Middle frontal gyrus (tissue), 1 donor: ENCODE measurements at regions not wholly inside any gene's neighbourhood (a gene's known extent, or its start where the extent isn't known, plus 50 kb on each side); places are given as distances from the start of the nearest gene placed in this dataset.
"Not testable (repeated sequence)": the region's sequence is repeated elsewhere in the genome, so short reads cannot be mapped to it uniquely, and the experiment has no call there.

Source experiments
- DNase-seq: peaks from one replicate; pipeline ENCODE4 v3.0.0-alpha.2; 2015; ENCODE audit warnings: low spot score; ENCODE audit errors: extremely low spot score

DNA sequence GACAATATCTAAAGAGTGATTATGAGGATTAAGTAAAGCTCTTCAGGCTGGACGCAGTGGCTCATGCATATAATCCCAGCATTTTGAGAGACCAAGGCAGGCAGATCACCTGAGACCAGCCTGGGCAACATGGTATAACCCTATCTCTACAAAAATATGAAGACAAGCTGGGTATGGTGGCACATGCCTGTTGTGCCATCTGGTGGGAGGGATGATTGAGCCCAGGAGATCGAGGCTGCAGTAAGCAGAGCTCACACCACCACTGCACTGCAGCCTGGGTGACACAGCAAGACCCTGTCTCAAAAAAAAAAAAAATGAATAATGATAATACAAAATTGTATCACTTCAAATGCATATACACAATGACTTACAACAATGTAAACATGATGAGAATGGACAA lies 195.6 kb upstream of the AUTS2 start:
- DNase-seq: no peak

DNA sequence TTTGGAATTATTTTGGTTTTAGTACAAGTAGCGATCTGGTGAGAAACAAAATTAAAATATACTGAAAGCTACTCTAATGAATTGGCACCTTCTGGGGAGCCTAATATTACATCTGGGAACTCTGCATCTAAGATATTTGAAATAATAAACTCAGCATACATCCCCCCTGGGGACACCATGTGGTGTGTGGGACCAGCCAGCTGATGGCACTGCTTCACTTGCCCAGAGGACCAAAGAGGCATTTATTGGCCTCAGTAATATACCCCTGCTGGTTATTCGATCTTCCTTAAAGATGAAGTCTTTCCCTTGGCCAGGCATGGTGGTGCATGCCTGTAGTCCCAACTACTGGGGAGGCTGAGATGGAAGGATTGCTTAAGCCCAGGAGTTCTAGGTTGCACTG lies 195.1 kb upstream of the AUTS2 start:
- DNase-seq: no peak

DNA sequence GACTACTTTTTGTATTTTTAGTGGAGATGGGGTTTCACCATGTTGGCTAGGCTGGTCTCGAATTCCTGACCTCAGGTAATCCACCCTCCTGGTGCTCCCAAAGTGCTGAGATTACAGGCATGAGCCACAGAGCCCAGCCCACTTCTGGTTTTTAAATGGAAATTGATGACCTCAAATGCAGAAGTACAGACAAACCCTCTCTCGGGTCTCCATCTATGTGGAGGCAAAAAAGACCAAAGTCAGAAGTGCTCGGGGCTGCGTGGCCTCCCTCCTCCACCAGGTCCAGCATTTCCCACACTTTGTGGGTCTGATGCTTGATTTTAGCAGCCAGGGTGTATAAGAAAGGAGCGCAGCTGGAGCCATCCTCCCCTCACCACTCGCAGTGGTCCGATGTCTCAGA lies 187.3 kb upstream of the AUTS2 start:
- DNase-seq: no peak

DNA sequence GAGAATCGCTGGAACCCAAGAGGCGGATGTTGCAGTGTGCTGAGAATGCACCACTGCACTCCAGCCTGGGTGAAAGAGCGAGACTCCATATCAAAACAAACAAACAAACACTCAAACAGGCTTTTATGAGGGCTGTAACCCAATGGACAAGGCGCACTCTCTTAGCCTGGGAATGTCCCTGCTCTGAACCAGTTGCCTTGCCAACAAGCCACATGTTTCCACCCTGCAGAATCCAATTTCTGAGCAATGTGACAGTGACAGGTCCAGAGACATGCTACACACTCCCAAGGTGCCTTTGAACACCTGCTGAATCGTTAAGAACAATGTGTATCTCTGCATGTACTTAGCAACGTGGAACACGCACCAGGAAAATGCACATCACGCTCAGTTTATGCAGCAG lies 186.8 kb upstream of the AUTS2 start:
- DNase-seq: no peak

DNA sequence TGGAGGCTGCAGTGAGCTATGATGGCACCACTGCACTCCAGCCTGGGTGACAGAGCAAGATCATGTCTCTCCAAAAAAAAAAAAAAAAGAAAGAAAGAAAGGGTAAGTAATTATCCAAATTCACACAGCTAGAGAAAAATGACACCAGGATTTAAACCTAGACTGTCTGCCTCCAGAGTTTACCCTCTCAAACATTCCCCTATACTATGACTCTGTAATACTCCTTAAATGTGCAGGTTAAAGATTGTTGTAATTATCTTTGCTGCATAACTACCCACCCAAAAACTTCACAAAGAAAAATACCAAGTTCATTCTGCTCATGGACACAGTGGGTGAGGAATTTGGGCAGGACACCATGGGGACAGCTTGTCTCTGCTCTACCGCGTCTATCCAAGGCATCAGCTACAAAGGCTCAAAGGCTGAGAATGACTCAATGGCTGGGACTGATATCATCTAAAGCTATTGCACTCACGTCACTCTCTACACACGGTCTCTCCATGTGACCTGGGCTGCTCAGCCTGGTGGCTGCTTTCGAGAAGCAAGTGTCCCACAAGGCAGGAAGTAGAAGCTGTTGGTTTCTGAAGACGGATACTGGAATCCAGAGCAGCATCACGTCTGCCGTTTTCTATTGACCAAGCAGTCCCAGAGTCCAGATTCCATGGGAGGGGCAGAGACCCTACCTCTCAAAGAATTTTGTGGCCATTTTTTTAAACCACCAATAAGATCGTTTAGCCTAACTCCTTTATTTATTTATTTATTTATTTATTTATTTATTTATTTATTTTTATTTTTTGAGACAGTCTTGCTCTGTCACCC lies 185.7 kb upstream of the AUTS2 start:
- no peak for DNase-seq

DNA sequence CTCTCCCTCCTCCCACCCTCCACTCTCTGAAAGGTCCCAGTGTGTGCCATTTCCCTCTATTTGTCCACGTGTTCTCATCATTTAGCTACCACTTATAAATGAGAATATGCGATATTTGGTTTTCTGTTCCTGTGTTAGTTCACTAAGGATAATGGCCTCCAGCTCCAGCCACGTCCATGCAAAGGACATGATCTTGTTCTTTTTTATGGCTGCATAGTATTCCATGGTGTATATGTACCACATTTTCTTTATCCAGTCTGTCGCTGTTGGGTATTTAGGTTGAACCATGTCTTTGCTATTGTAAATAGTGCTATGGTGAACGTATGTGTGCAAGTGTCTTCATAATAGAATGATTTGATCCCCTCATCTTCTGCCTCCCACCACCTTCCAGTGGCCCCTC lies 183.7 kb upstream of the AUTS2 start:
- no peak for DNase-seq

DNA sequence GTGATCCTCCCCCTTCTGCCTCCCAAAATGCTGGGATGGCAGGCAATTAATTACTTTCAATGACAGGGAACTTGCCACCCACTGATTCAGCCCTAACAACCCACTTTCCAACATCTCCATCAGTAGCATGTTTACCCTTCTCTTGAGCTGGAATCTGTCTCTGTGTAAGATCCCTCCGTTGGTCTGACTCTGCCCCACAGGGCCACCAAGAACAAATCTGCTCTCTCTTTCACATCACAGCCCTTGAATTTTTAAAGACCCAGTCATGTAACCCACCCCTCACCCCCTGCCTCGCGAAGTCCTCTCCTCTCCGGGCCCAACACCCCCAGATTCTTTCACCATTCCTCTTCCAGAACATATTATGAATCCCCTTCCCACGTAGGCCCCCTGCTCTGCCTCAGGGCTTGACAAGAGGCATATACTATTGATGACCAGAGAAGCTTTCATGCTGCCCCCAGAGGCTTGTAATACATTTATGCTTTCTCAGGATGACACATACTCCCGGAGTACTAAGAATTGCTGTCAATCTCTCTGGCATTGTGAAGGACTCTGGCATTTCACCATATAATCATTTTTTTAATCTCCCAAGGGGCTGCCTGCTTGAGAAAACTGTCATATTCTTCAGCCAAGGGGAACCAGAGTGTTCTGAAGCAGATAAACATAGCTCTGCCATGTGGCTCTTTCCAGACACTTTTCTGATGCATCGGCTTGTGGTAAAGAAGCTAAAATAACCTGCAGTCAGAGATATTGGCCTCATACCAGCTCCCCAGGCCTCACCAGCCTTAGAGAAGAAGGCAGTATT lies 179.2 kb upstream of the AUTS2 start:
- peak; percentile 7 for DNase-seq

DNA sequence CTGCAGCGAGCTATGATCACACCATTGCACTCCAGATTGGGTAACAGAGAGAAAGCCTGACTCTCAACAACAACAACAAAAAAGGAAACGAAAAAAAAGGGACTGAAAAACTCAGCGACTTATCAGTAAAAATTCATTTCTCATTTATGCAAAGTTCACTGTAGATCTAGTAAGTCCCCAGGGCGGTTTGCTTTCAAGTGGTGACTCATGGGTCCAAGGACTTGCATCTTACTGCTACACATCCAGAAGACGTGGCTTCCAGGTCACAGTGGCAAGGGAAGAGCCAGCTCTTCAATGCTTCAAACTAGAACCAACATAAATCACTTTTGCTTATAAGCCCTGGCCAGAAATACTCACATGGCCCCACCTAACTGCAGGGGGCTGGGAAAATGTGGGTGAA lies 178.3 kb upstream of the AUTS2 start:
- DNase-seq: no peak

DNA sequence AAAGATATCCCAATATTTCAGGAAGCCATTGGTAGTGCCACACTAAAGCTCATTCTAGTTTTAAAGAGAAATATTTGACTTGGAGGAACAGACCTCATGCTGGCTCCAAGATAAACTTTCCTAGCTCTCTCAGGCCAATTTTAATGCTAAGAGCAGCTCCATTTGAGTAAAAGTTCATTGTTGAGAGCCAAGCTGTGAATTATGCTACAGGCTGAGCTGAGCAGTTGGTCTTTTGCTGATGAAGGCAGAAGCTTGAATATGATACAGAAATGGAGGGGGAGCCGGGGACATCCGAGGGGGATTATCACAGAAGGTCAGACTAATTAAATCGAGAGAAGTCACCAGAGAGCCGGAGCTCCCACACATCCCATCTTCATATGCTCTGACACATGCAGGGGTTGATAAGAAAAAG lies 175.7 kb upstream of the AUTS2 start:
- DNase-seq: no peak

DNA sequence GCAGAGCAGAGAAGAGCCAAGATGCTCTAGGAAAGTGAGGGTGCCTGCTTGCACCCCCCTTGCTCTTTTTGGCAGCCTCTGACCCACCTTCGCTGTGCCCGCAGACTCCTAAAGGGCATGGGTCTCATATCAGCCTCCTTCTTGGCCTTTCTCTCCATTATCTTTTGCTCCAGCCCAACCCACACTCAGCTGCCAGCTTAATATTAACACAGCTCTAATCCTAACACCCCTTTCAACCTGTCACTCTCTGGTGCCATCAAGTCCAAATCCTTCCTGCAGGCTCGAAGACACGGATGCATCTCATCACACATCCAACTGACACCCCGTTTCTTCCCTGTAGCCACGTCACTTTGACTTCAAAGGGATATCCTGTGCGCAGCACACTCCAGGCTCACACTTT lies 171.6 kb upstream of the AUTS2 start:
- DNase-seq: no peak

DNA sequence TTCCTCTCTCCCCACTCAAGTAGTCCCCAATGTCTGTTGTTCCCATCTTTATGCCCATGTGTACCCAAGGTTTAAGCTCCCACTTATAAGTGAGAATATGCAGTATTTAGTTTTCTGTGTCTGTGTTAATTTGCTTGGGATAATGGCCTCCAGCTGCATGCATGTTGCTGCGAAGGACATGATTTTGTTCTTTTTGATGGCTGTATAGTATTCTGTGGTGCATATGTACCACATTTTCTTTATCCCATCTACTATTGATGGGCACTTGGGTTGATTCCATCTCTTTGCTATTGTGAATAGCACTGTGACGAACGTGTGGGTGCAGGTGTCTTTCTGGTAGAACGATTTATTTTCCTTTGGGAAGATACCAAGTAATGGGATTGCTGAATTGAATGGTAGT lies 170.2 kb upstream of the AUTS2 start:
- no peak for DNase-seq

DNA sequence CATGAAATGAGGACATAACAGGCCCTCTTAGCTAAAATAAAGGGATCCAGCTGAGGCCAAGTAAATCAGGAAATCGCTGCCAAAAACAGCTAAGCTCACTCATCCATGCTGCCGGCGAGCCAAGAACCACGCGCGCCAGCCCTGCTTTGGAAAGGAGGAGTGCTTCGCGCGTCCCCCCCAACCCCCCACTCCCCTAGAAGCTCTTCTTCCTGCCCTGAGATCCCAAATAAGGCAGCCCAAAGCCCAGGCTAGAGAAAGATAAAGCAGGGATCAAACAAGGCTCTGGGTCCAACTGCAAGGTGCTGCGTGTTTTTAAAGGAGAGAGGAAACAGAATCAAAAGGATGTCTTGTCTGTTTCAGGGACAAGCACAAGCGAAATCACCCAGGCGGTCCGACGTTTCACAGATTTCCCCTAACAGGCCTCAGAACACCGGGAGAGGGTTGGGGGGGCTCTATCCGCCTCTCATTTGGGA lies 168.3 kb upstream of the AUTS2 start:
- no peak for DNase-seq

DNA sequence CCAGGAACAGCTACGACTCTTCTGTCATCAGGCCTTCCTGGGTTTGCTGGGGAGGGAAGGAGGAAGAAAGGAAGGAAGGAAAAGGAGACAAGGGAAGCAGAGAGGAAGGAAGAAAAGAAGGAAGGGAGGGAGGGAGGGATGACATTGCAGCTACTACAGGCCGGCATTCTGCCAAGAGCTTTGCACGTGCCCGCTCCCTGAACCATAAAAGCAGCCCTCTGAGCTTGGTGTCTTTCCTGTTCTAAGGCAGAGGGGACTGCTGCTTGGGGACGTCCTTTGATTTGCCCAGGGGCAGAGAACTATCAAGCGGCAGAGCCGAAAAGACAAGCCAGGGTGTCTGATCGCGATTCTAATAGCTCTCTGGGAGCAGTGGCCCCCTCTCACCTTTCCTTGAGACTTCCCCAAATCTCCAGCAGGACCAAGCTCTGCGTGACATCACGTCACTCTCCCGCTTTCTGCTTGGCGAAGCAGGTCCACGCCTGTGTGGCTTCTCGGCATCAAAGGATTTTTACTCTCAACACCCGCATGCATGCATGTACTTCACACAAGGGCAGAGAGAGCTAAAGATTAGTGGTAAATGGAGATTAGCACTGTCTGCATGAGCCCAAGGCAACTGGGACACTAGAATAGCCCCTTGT lies 167.8 kb upstream of the AUTS2 start:
- DNase-seq: no peak

DNA sequence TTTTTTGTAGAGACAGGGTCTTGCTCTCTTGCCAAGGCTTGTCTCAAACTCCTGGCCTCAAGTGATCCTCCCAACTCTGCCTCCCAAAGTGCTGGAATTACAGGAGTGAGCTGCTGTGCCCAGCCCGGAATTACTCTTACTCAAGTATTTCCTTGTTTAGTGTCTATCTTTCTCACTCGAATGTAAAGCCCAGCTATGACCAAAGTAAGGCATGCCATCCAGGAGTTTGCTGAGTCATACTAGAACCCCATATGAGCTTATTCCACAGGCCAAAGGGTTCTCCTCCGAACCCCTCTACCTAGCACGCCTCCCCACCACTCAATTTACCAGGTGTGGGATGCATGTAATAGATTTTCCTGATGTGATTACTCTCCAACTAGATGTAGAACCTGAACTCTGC lies 166.6 kb upstream of the AUTS2 start:
- no peak for DNase-seq

DNA sequence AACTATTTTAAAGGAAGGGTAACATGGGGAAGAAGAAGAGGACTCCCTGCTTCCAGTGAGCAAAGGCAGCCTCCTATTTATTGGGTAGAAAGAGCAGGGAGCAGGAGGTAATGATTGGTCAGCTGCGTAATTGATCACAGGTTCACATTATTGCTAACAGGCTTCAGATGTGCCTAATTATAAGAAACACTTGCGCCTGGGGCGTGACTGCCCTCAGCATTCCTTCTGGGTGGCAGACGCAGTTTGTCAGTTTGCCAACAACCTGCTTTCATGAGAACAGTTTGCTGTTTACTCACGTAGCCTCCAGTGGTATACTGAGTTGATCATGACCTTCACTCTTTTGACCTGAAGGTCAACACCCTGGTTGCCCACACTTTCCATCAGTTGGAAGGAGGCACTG lies 166.0 kb upstream of the AUTS2 start:
- DNase-seq: not testable (repeated sequence)

DNA sequence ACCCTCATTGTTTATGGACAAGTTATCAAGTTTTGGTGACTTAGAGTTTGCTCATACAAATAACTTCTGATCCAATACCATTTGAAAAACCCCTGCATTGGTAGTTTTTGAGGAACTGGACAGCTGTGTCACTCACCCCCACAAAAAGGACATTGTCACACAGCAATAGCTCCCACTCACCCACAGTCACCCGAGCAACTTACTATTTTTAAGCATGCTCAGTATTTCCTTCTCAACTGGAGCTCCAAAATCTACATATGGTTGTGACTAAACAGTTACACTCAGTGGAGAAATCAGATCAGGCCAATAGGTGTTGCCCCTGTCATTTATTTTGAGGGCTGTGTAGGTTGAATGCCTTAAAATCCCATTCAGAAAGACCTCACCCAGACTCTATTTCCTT lies 165.2 kb upstream of the AUTS2 start:
- DNase-seq: no peak

DNA sequence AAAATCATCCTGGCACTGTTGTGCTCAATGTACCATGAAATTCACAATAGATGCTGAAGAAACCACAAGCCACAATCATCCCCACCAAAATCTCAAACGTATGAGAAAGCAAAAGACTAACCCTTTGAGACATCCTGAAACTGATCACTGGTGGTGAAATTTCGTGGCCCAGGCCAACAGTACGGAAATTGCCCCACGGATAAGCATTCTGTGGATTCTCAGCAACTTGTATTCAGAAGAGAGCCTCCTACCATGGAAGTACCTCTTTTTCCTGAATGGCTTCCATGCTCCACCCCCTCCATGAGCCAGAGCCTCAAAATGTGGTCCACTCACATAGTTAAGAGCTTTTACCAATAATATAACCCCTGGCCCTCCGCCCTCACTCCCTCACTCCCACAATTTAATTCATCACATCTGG lies 163.9 kb upstream of the AUTS2 start:
- DNase-seq: no peak

DNA sequence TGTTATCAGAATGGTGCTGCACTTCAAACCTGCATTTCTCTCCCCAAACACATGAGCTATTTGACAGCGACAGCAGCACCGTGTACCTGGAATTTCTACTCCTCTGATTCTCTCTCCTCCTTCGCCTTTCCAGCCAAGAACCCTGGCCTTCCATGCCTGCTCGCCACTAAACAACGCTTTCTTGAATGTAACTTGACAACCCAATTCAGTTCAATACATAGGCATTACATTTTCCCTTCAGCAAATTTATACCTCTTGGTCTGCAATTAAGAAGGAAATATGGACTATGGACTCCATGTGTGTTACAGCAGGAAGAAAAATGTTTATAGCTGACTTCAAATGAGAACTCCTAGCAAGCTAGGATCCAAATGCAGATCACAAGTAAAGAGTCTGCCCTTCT lies 162.6 kb upstream of the AUTS2 start:
- no peak for DNase-seq

DNA sequence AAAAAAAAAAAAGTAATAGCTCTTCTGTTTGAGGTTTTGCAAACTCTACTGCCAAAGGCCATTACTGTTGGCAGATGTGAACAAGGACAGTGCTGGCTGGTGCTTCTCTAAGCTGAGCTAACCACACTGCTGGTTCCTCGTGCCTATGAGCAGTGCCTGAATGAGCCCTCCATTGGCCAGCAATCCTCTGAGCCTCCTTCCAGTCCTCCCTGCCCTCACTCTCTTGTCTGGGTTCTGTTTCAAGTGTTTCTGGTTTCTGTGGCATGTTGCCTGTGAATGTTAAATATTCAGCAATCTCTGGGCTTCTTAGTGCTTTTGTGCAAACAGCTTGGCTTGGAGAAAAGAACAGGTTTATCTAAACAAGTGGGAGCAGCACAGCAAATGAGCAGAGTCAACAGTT lies 161.3 kb upstream of the AUTS2 start:
- no peak for DNase-seq

DNA sequence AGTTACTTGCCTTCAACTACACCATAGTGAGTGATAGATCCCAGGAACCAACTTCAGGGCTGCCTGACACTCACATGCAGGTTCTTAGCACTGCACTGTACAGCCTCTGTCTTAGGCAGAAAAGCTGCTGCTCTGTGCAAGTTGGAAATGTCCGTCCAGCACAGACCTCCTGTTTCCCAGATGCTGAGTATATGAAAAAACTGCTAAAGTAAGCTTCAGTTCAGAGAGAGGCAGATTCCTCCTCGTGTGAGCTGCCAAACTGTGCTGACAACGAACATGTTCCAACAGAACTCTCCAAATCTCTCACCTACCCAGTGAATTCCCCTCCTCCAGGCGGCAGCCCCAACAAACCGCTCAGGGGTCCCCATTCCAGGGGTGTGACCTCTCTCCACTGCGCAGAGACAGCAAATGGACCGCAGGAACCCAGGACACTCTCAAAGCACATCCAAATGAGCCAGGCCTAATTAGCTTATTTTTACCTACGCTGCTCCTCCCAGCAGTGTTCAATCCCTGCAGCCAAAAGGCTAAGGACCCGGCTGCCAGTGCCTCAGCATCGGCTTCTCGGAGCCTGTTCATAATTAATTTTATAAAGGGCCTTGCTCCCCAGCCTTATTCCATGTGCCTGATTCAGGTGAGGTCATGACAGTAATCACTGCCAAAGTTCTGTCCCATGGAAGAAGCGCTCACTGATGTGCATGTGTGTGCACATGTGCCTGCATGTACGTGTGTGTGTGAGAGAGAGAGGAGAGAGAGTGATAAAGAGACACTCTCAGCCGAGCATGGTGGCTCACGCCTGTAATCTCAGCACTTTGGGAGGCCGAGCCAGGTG lies 159.5 kb upstream of the AUTS2 start:
- DNase-seq: no peak

DNA sequence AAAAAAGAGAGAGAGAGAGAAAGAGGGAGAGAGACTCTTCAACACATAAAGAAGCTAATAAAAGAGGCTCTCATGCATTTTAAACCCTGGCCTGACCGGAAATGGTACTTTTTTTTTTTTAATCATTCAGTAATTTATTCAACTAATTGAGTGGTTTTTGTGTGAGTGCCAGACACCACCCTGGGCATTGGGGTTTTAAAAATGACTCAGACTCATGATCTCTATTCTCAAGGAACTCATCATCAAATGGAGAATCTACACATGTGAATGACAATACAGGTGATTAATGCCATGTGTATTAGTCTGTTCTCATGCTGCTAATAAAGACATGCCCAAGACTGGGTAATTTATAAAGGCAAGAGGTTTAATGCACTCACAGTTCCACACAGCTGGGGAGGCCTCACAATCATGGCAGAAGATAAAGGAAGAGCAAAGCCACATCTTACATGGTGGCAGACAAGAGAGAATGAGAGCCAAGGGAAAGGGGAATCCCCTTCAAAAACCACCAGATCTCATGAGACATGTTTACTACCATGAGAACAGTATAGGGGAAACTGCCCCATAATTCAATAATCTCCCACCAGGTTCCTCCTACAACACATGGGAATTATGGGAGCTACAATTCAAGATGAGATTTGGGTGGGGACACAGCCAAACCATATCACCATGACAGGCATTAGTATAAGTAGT lies 158.5 kb upstream of the AUTS2 start:
- no peak for DNase-seq
